GM12892 (cell line): ENCODE measurements at regions not wholly inside any gene's neighbourhood (a gene's known extent, or its start where the extent isn't known, plus 50 kb on each side); places are given as distances from the start of the nearest gene placed in this dataset.

Experiments
- POLR2A ChIP-seq: IDR thresholded peaks from 2 replicates; pipeline ENCODE4 v1.6.1; 2011; ENCODE audit warnings: low read depth, low read length, control low read depth
- POLR2AphosphoS5 ChIP-seq: IDR thresholded peaks from 2 replicates; pipeline ENCODE4 v1.6.1; 2011; ENCODE audit warnings: low read depth, low read length, control low read depth
- TAF1 ChIP-seq: IDR thresholded peaks from 2 replicates; pipeline ENCODE4 v1.6.1; 2011; ENCODE audit warnings: low read depth, mild to moderate bottlenecking, control low read depth, low read length, borderline replicate concordance

GRCh38 chr1:170252851-170253579 lies 107.3 kb downstream of the NTMT2 start:
- no peak for TF ChIP-seq POLR2A
- TF ChIP-seq POLR2AphosphoS5: no peak
- no peak for TF ChIP-seq TAF1
